GM13977 (cell line): ENCODE measurements at regions not wholly inside any gene's neighbourhood (a gene's known extent, or its start where the extent isn't known, plus 50 kb on each side); places are given as distances from the start of the nearest gene placed in this dataset.

Experiments
- DNase-seq: peaks from one replicate; pipeline ENCODE4 v3.0.0; 2012; ENCODE audit warnings: low spot score
- in situ Hi-C: fragments of 300-500 bp; cut with MboI; formaldehyde crosslinking; loops from one replicate; pipeline ENCODE4 v1.12.0; 2022; ENCODE audit warnings: low sequenced_read_pairs, low pct_unique_long_range_greater_than_20kb, mixed read lengths, inconsistent platforms; ENCODE audit not compliant: unreplicated experiment
- TF ChIP-seq, protein P1 (sequence below): IDR thresholded peaks from 2 replicates; pipeline ENCODE4 v1.5.1; 2012; ENCODE audit warnings: mild to moderate bottlenecking, control low read depth; ENCODE audit not compliant: insufficient read depth; ENCODE audit errors: extremely low read depth, missing control alignments

DNA sequence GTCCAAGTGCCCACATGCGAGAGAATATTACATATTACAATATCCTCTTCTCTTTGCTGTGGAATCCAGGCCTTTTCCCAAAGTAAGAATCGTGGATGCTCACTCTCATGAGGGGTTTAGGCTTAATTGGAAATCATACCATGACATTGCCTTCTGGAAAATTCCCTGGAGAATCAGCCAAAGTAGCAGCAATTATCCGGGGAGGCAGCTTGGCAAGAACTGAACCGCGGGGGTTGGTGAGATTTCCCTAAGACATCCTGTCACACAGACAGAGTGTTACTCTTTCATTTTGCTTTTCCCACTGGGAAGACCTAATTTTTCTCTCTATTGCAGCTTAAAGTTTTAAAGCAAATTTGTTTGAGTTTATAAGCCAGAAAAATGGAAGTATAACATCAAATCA lies 463.6 kb upstream of the DPP6 start:
- DNase-seq = no peak
- in situ Hi-C loops = no loop called here
- TF ChIP-seq, protein P1, sequence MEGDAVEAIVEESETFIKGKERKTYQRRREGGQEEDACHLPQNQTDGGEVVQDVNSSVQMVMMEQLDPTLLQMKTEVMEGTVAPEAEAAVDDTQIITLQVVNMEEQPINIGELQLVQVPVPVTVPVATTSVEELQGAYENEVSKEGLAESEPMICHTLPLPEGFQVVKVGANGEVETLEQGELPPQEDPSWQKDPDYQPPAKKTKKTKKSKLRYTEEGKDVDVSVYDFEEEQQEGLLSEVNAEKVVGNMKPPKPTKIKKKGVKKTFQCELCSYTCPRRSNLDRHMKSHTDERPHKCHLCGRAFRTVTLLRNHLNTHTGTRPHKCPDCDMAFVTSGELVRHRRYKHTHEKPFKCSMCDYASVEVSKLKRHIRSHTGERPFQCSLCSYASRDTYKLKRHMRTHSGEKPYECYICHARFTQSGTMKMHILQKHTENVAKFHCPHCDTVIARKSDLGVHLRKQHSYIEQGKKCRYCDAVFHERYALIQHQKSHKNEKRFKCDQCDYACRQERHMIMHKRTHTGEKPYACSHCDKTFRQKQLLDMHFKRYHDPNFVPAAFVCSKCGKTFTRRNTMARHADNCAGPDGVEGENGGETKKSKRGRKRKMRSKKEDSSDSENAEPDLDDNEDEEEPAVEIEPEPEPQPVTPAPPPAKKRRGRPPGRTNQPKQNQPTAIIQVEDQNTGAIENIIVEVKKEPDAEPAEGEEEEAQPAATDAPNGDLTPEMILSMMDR = no peak

DNA sequence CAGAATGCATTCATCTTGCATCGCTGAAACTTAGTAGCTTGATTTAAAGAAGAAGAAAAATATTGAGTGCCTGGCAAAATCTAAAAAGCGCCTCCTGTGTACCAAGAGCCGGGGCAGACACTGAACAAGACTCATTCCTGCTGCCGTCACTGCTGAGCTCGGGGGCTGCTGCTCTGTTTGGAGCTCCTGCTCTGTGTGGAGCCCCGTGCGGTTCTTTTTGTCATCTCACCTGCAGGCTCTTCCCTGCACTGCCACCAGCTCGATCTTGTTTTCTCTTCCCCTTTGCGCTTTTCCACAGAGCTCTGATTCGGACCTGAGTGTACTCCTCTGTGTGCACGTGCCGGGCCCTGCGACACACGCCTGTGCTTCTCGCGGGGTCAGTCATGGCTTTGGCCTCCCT lies 462.1 kb upstream of the DPP6 start:
- no peak for DNase-seq
- TF ChIP-seq, protein P1 = no peak

DNA sequence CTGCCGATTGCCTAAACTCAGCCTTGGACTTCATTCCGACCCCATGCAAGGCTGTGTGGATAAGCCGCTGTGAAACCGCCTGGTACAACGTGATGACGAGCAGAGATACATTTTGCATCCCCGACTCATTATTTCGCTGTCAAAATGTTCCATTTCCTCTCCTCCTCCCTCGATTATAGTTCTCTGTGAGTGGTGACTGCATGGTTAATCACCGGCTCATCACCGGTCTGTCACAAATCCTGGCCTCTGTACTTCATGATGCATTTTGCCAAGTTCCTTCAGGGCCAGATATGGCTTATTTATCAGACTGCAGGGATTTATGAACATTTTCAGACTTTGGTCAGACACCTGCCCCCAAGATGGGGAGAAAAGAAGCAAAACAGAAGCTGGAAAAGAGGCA lies 461.6 kb upstream of the DPP6 start:
- in situ Hi-C loops = no loop called here
- TF ChIP-seq, protein P1 = no peak
- DNase-seq = no peak

More for the DNA sequence above, 462.1 kb upstream of the DPP6 start:
- in situ Hi-C loops = no loop called here

DNA sequence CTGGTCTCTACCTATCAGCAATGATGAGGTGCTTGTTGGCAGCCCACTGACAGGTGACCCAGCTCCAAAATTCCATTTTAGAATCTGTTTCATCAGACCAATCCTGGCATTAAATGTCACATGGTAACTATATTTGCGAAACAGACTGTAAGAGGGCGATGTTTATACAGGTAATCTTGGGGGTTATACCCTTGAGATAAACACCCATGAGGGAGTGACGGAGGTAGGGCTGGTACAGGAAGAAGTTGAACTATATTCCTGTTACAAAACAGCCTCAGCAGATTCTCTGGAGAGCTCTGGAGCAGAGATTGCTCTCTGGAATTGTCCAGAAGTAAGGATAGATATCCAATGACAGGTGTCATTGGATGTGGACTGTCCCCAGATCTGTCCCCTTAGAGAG lies 444.8 kb upstream of the DPP6 start:
- TF ChIP-seq, protein P1 = no peak
- in situ Hi-C loops = no loop called here
- DNase-seq = no peak

DNA sequence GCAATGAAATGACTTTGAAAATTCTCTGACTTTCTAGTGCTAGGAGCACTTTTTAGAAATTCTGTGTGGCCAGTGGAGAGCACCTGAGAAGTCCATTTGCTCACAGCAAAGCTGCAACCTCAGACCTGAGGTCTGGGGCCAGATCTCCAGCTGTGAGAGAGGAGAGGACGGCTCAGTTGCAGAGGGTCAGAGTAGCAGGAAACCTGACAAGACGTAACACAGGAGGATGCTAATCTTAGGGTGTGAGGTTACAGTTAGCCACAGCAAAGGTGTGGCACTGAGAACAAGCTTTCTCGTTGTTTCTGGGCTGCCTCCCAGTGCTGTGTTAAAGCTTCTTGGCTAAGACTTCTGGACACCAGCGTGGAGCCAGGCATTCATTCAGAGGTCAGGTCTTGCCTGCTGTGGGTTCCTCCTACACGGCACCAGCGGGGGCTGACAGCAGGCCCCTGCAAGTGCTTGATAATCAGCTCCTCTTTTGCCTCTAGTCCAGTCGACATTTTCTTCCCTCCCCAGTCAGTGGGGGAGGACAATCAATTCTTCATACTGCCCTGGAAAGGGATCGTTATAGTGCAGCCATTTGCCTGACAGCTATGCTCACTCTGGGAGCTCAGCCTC lies 435.4 kb upstream of the DPP6 start:
- TF ChIP-seq, protein P1 = no peak
- DNase-seq = no peak
- in situ Hi-C loops = no loop called here

DNA sequence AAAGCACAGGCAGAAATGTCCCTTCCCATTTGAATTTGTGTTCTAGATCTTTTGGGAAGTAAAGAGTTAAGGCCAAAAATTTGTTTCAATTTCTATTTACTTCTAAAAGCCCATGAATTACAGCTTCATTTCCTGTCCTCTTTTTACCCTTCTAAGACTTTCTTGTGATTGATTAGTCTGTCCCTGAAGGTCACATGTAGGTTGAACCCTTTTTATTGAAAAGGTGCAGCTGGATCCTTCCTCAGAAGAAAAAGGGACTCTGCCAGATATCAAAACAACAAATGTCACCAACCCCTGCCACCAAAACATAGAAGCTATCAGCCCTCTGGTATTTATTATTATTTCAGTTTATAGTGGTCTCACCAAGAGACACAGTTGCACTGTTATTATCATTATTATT lies 424.9 kb upstream of the DPP6 start:
- no peak for DNase-seq
- in situ Hi-C loops = no loop called here
- TF ChIP-seq, protein P1 = no peak
